ENCODE measurements at regions not wholly inside any gene's neighbourhood (a gene's known extent, or its start where the extent isn't known, plus 50 kb on each side); places are given as distances from the start of the nearest gene placed in this dataset.

GRCh38 chrX:65866773-65867172 is 173.1 kb downstream of the VSIG4 start:
- TF ChIP-seq POLR2AphosphoS5 (IDR thresholded peaks at IDR 0.05; ENCODE audit: low read depth, low read length) = no peak
- no peak for TF ChIP-seq POLR2A (IDR thresholded peaks at IDR 0.05; ENCODE audit: borderline replicate concordance, extremely low read depth, insufficient read depth, insufficient read length)
- no peak for TF ChIP-seq CTCF (IDR thresholded peaks at IDR 0.05 in 2 of 3, conservative IDR thresholded peaks at IDR 0.05 in 1 of 3; ENCODE audit: borderline replicate concordance in 1 of 3, insufficient read depth in 1 of 3, low read depth in 2 of 3, low read length in 2 of 3)
- TF ChIP-seq ZNF274 (IDR thresholded peaks at IDR 0.05; ENCODE audit: low read depth, low read length) = no peak
